Spleen (tissue), 11 donors: ENCODE measurements at regions not wholly inside any gene's neighbourhood (a gene's known extent, or its start where the extent isn't known, plus 50 kb on each side); places are given as distances from the start of the nearest gene placed in this dataset.

Experiments used
- DNase-seq: peaks from one replicate; pipeline ENCODE4 v3.0.0-alpha.2; 2020
- H3K27ac ChIP-seq, 8 donors: fragments of 200-600 bp; sonication (generic) in 7 of 8; 1 replicate in 4 of 8; 2 replicates in 4 of 8; pipeline versions ENCODE4 v1.5.0 to v1.8.0; 2016 to 2021; ENCODE audit warnings: inconsistent platforms in 4 of 8, mild to moderate bottlenecking in 4 of 8, moderate library complexity in 1 of 8
- H3K27me3 ChIP-seq, 7 donors: fragments of 200-600 bp; sonication (generic) in 6 of 7; replicated peaks in 1 of 7; 1 replicate in 4 of 7; 2 replicates in 3 of 7; pipeline versions ENCODE4 v1.5.0 to v1.8.0; 2016 to 2021; ENCODE audit warnings: inconsistent platforms in 3 of 7, mild to moderate bottlenecking in 1 of 7
- H3K36me3 ChIP-seq, 6 donors: fragments of 200-600 bp; sonication (generic) in 5 of 6; 1 replicate in 4 of 6; 2 replicates in 2 of 6; pipeline versions ENCODE4 v1.5.0 to v1.8.0; 2016 to 2021; ENCODE audit warnings: inconsistent platforms in 2 of 6
- H3K4me1 ChIP-seq, 6 donors: fragments of 200-600 bp; sonication (generic) in 5 of 6; 1 replicate in 3 of 6; 2 replicates in 3 of 6; pipeline versions ENCODE4 v1.5.0 to v1.8.0; 2016 to 2021; ENCODE audit warnings: inconsistent platforms in 3 of 6
- H3K4me3 ChIP-seq, 8 donors: fragments of 200-600 bp; sonication (generic) in 7 of 8; 1 replicate in 4 of 8; 2 replicates in 4 of 8; pipeline versions ENCODE4 v1.5.0 to v1.8.0; 2016 to 2021; ENCODE audit warnings: inconsistent platforms in 4 of 8, mild to moderate bottlenecking in 4 of 8, moderate library complexity in 2 of 8
- H3K9me3 ChIP-seq, 8 donors: fragments of 200-600 bp; sonication (generic) in 7 of 8; 1 replicate in 4 of 8; 2 replicates in 4 of 8; pipeline versions ENCODE4 v1.5.0 to v1.8.0; 2016 to 2021; ENCODE audit warnings: inconsistent platforms in 4 of 8
- POLR2A ChIP-seq, 3 donors: fragments of 450-650 bp; IDR thresholded peaks; one replicate each; pipeline ENCODE4 v1.5.1; 2017; ENCODE audit warnings: antibody characterized with exemption in 3 of 3, mild to moderate bottlenecking in 1 of 3
- POLR2AphosphoS5 ChIP-seq, 3 donors: sonication (generic); formaldehyde crosslinking; IDR thresholded peaks; one replicate each; pipeline ENCODE4 v1.5.1; 2017; ENCODE audit warnings: antibody characterized with exemption in 3 of 3
- WGBS, 5 donors: extraction: QIAGEN DNeasy Blood & Tissue Kit in 3 of 5; methylation state at CpG; one replicate each; pipeline versions ENCODE4 v1.1.5 to v1.1.7; 2013 to 2018; 5-methylcytosine and 5-hydroxymethylcytosine counted together
- intact Hi-C: fragments of 100-400 bp; cut with DNase I; formaldehyde crosslinking; loops from one replicate; pipeline ENCODE4 v1.15.0; 2023; ENCODE audit warnings: low total_unique reads
- TF ChIP-seq, protein P1 (sequence below), 11 experiments: fragments of 200-600 bp in 7 of 11; fragments of 450-650 bp in 4 of 11; sonication (generic) in 4 of 11; IDR thresholded peaks in 8 of 11; conservative IDR thresholded peaks in 3 of 11; 1 replicate in 7 of 11; 2 replicates in 4 of 11; pipeline versions ENCODE4 v1.4.0 to v1.8.0; 2016 to 2021; ENCODE audit warnings: antibody characterized with exemption in 11 of 11, inconsistent platforms in 4 of 11, mild to moderate bottlenecking in 1 of 11
- donor health status: healthy with polysubstance abuse.
- donor health status: DM: no; HTN: no; CAD: no; lungs with moderate emphysema.
- donor health status: DM: no; HTN: no; CAD: no.
- donor health status: Bipolar disorder and iron deficiency.
- donor health status: healthy.
- donor health status: DM: no; HTN: no; CAD: no.
- donor health status: DM: yes; HTN: yes; CAD: no.

DNA sequence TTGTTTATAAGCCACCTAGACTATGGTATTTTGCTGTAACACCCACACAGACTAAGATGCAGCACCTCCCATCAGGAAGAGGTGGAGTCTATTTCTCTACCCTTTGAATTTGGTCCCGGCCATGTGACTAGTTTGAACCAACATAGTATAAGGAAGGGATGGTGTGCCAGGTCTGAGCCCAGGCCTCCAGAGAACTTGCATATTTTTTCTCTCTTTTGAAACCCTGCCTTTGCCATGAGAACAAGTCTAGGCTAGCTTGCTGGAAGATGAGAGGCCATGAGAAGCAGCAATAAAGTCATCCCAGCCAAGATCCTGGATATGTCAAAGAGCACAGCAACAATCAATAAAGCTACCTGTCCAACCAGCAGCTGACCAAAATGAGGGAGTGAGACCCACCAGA is 63.0 kb upstream of the ANKEF1 start:
- WGBS, 5 donors: 63 to 88% (median 80%) methylated on average over 1 of the region's 1 CpG
- H3K4me3 ChIP-seq: no peak overlapping the region
- peaks cover 0 to 16% (median 0%) of the 10 kb centered on the region in 7 donors for H3K27me3 ChIP-seq
- no peak for TF ChIP-seq POLR2AphosphoS5 (IDR thresholded peaks at IDR 0.05)
- no peak for TF ChIP-seq POLR2A (IDR thresholded peaks at IDR 0.05)
- TF ChIP-seq, protein P1, sequence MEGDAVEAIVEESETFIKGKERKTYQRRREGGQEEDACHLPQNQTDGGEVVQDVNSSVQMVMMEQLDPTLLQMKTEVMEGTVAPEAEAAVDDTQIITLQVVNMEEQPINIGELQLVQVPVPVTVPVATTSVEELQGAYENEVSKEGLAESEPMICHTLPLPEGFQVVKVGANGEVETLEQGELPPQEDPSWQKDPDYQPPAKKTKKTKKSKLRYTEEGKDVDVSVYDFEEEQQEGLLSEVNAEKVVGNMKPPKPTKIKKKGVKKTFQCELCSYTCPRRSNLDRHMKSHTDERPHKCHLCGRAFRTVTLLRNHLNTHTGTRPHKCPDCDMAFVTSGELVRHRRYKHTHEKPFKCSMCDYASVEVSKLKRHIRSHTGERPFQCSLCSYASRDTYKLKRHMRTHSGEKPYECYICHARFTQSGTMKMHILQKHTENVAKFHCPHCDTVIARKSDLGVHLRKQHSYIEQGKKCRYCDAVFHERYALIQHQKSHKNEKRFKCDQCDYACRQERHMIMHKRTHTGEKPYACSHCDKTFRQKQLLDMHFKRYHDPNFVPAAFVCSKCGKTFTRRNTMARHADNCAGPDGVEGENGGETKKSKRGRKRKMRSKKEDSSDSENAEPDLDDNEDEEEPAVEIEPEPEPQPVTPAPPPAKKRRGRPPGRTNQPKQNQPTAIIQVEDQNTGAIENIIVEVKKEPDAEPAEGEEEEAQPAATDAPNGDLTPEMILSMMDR (IDR thresholded peaks at IDR 0.05 in 8 of 11, conservative IDR thresholded peaks at IDR 0.05 in 3 of 11): no peak
- DNase-seq: no peak
- H3K9me3 ChIP-seq: no peaks in the 10 kb centered on the region
- intact Hi-C loops: no loop called here
- H3K4me1 ChIP-seq: no peaks in the 10 kb centered on the region
- H3K36me3 ChIP-seq: no peaks in the 10 kb centered on the region
- H3K27ac ChIP-seq: no peak overlapping the region

DNA sequence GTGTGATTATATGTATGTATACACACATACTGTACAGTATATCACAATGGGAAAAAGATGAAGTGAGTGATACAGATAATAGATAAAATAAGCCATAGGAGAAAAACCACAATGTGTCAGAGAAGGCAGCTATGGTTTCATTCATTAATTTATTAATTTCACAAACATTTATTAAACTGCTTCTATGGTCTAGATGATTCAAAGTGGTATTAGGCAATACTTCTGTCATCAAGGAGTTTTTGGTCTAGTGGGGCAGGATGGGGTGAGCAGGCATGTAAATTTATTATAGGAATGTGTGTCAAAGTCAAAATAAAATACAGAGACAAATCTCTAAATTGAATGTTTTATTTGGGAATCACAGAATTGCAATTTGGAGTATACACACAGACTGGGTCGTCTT is 65.2 kb upstream of the ANKEF1 start:
- intact Hi-C loops: no loop called here
- WGBS, 5 donors: 68 to 91% (median 70%) methylated on average over 1 of the region's 1 CpG
- Histone ChIP-seq H3K27me3 (peaks cover 0 to 30% (median 0%) of the 10 kb centered on the region in 7 donors), H3K36me3 (no peaks in the 10 kb centered on the region), H3K27ac (no peak overlapping the region), H3K4me1 (no peaks in the 10 kb centered on the region), H3K9me3 (no peaks in the 10 kb centered on the region), H3K4me3 (no peak overlapping the region)
- TF ChIP-seq, protein P1 (IDR thresholded peaks at IDR 0.05 in 8 of 11, conservative IDR thresholded peaks at IDR 0.05 in 3 of 11): no peak
- no peak for DNase-seq

DNA sequence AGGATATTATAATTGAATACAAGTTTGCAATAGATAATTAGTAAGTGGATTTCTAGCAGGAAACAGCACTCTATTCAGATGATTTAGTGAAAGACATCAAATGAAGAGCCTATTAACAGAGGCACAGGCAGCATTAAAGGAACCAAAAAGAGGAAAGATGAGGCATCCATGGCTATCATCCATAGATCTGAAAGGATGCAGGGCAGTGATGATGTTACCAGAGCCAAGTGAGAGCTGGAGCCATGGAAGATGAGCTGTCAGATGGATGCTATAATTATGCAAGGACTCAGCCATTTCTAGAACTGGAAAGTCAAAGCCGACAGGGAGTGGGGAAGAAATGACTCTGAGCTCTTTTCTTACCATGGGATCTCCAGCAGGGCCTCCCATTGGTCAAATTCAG is 66.8 kb upstream of the ANKEF1 start:
- no peaks in the 10 kb centered on the region for H3K9me3 ChIP-seq
- WGBS, 5 donors: 0 to 88% (median 32%) methylated on average over 1 of the region's 1 CpG

DNA sequence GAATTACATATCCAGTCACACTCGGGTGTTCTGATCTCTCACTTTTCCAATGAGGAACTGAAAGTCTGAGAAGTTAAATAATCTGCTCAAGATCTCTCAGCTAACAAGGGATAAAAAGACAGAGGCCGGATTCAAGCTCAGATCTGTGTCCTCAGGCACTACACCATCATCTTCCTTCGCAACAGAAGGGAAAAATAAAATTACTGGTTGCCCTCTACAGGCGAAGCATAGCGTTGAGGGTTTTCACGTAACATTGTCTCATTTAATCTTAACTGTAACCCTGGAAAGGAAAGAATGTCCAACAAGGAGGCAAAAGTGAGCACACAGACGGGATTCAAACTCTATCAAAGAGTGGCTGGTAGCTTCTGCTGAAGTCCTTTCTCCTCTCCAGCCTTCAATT is 67.8 kb upstream of the ANKEF1 start:
- Histone ChIP-seq H3K4me3 (no peak overlapping the region), H3K27me3 (peaks cover 0 to 30% (median 0%) of the 10 kb centered on the region in 7 donors), H3K36me3 (no peaks in the 10 kb centered on the region), H3K27ac (no peak overlapping the region), H3K9me3 (no peaks in the 10 kb centered on the region), H3K4me1 (no peaks in the 10 kb centered on the region)
- 45 to 60% (median 52%) methylated on average over 7 of the region's 7 CpGs for WGBS, 5 donors
- TF ChIP-seq POLR2A (IDR thresholded peaks at IDR 0.05) (no peak), POLR2AphosphoS5 (IDR thresholded peaks at IDR 0.05) (no peak)
- TF ChIP-seq, protein P1 (IDR thresholded peaks at IDR 0.05 in 8 of 11, conservative IDR thresholded peaks at IDR 0.05 in 3 of 11): no peak
- intact Hi-C loops: no loop called here
- DNase-seq: no peak

More for the DNA sequence above, 66.8 kb upstream of the ANKEF1 start:
- intact Hi-C loops: no loop called here
- H3K27me3 ChIP-seq: peaks cover 0 to 30% (median 0%) of the 10 kb centered on the region in 7 donors
- no peaks in the 10 kb centered on the region for H3K36me3 ChIP-seq
- no peak overlapping the region for H3K27ac ChIP-seq
- TF ChIP-seq POLR2A (IDR thresholded peaks at IDR 0.05): no peak
- TF ChIP-seq, protein P1 (IDR thresholded peaks at IDR 0.05 in 8 of 11, conservative IDR thresholded peaks at IDR 0.05 in 3 of 11): no peak
- TF ChIP-seq POLR2AphosphoS5 (IDR thresholded peaks at IDR 0.05): no peak
- no peak overlapping the region for H3K4me3 ChIP-seq
- no peak for DNase-seq
- no peaks in the 10 kb centered on the region for H3K4me1 ChIP-seq
